NCI-H345 (cell line): ENCODE measurements at regions not wholly inside any gene's neighbourhood (a gene's known extent, or its start where the extent isn't known, plus 50 kb on each side); places are given as distances from the start of the nearest gene placed in this dataset.

Source experiments
- DNase-seq: peaks from one replicate; lab custom pipeline; 2025; lab: John Stamatoyannopoulos, UW

DNA sequence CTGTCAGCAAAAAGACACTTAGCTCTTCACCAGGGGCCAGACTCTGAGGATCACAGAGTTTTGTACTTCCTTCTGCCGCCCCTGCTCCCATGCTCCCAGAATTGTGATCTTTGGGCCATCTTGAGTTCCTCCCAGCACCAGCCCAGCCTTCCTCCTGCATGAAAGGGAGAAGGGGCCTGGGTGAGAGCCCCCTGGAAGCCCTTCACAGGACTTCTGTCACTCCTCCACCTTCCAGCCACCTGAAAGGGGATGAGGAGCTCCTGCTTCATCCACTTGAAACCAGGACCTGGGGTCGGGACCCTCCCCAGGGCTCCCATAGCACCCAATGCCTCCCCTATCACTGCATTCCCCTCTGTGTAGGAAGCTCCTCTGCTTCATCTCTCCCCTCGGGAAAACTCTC lies 174.2 kb downstream of the BUD13 start:
- DNase-seq, result no peak

DNA sequence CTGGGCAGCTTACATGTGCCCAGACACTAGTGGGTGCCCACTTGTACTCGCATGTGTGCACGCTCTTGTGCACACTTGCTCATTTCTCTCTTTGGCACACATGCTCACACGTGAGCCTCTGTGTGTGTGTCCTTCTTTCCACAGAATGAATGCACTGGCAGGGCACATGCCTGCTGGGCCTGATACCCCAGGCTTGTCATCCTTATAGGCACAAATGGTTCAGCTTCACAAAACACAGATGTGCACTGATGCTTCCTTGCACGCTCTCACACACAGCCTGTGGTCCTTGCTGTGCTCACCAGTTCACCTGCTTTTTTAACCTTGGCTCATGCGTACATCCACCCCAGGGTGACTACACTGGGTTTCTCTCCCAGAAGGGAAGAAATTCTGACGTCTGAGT lies 174.8 kb downstream of the BUD13 start:
- no peak for DNase-seq

DNA sequence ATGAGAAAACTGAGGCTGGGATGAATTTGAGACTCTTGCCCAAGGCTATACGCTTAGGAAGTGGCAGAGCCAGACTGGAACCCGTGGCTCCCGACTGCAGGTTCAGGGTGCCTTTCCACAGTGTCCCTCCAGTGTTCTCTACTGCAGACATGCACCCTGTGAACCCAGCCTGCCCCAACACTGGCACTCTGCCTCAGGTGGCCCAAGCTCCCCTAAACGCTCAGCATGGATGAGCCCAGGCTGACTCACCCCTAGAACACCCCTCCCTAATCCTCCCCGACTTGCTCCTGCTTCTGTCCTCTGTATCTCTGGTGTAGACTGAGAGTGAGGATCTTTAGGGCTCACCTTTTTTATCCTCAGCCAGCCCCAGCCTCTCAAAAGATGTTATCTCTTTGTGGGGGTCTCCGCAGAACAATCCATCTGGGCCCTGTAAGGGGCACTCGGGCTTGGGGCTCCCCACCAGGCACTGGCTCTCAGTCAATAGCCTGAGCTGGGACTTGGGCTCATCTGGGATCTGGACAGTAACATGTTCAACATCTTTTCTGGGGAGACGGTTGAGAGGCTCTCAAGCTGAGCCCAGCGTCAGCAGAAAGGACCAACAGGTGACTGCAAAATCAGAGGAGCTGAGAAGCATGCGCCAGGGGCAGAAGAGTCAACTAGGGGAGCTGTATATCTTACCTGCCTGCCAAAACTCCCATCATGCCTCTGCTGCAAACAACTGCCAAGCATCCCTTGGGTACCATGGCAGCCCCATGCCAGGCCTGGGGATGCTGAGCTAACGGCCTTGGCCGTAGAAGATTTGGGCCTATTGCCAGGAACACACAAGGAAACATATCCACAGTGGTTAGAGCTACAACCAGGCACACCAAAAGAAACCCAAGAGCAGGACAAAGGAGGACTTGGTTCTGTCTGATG lies 176.2 kb downstream of the BUD13 start:
- peak; percentile 21 for DNase-seq

DNA sequence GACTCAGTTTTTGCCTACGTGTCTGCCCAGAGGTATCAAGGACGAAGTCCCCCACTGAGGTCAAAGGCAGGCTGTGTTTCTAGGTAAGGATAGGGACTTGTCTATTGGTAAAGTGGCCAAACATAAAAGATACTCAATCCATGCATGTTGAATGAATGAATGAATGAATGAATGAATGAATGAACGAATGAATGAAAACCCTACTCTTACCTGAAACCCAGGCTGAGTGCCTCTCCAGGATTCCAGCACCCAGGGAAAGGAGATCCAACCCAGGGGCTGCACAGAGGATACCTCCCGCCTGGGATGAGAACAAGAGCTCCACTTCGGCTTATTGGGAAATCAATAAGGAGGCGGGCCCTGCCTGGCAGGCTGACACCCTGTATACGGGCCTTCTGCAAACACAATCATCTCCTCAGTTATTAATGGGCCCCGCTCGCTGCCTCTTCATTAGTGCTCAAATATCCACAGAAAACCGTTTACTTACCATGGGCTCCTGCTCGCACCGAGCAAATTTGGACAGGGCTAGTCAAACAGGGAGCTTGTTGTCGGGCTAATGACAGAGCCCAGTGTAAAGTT lies 177.4 kb downstream of the BUD13 start:
- DNase-seq, result peak; percentile 84

DNA sequence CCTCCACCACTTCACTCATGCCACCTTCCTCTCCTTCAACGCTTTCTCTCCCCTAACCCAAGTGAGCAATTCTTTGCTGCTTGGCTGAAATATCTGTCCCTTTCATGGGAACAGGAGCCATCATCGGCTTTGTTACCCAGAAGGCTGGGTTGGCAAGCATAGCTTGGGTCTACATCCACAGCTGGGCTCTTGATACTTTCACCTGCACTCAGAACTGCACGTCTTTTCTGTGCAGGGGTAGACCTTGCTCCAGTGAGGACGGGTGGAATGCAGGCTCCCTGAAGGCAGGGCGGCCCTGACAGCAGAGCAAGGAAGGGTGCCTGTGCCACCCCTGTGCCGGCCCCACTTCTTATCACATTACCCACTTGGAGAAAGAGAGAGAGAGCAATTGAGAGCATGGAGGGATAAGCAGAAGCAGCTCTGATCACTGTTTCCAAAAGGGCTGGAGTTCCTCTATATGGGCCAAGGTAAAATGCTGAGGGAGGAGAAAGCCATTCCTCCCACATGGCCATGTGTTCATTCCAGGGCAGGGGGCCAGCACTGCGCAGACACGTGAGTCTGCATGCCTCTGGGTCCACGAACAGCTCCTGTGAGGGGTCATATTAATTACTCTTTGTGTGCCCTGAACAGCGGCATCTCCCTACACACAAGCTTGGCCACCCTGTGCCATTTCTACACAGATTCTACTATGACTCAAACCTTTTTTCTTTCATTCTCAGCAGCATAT lies 181.8 kb downstream of the BUD13 start:
- no peak for DNase-seq

DNA sequence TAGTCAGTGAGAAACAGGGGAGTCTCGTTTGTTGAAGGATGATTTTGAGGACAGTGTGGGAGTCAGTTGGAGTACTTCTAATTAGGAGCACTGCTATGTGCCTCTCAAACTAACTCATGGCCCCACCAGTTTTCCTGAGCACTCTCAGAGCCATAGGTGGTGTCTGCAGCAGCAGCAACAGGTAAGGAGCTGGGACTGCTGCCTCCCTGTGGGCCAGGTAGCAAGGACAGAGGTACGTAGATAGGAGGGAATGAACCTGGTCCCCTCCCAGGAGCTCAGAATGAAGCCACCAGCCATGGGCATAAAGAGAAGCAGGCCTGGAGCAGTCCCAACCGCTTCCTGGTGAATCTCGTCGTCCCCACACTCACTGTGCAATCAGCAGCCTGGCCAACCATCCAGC lies 183.4 kb downstream of the BUD13 start:
- no peak for DNase-seq

DNA sequence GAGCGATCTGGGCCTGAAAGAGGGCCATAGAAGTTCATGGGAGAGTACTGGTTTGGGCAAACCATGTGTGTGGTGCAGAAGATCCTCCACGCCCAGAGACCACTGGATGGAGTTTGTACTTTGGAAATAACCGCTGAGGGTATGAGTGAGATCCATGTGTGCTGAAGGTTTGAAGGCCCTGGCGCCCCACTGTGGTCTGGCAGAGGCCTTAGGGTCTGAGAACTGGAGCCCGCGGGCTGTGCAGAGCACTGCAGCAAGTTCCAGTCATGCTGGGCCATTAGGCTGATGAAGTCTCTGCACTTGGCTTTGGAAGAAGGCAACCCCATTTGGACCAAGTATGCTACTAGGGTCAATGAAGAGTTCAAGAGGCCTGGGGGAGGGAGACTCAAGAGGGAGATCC lies 186.4 kb downstream of the BUD13 start:
- DNase-seq, result no peak

DNA sequence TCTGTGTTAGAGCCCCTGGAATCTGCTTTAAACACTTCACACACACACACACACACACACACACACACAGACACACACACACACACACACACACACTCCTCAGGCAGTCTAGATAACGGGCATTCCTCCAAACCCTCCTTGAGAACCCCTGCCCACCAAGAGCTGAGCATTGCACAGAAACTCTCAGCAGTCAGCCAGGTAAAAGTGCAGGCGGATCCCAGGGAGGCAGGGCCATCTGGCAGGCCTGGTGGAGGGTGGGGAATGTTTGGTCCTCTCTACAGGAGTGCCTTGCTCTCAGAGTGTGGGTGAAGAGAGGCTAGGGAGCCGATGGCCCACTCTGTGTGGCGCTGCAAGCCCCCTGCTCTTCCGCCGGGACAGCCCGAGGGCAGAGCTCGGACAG lies 190.2 kb downstream of the BUD13 start:
- DNase-seq, result peak; percentile 45

DNA sequence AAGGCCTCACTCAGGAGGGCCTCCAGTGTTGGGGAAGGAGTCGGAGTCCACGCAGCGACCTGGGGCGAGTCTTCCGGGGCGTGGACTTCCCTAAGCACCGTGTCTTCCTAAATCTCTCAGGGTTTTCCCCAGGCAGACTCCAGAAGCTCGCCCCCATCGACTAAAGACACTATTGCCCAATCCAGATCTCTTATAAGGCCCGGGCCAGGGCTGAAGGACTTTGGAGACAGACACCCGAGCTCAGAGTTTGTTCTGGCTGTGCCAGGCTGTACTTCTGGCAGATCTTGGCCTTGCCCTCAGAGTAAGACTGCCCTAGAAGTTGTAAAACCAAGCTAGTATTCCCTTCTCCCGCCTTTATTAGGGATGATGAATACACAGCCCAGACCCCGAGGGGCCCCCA lies 191.4 kb downstream of the BUD13 start:
- DNase-seq, result no peak

DNA sequence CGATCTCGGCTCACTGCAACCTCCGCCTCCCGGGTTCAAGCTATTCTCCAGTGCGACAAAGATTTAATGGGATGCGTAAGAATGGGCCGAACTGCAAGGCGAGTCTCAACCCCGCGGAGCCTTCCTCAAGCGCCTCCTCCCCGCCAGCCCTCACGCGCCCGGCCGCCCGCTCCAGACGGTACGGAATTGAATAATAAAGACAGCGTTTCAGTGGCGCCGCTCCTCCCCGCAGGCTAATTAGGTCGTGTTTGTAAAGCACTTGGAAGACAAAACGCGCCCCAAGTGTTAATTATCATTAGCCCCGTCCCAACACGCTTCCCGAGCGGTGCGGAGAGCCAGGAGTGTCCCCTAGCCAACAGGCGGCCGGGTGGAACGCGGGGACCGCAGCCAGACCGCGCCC lies 192.0 kb downstream of the BUD13 start:
- no peak for DNase-seq

DNA sequence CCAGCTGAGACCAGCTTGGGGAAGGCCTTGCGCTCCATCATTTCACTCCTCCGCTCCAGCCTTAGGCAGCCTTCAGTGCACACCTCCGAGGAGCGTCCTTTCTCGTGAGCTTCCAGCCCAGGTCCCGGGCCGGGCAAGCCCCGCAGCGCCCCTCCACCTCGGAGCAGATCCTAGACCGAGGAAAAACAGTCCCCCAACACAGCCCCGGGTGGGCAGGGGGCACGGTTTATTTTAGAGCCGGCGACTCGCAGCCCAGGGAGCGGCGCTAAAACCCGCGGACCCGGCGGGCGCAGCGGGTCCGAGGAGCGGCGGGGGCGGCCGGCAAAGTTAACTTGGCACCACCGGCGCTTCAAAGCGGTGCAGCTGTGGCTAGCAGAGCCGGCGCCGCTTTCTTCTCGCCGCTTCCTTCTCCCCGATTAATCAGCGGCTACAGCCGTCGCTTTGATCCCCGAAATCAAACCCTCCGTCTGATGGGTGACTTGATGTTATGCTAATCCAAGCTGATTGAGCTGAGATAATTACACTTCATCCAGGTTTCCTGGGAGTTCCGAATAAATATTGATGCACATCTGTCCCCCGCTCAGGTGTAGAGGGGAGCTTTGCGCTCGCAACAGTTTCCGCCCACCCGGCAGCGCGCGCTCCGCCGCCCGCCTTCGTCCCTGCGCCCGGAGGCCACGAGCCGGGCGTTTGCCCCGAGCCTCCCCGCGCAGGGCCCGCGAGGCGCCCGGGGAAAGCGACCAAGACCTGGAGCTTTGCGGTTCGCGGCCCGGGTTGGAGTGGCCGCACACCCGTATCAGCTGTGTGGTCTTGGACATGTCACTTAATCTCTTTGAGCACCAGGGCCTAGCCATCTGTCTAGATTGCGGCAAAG lies 192.7 kb downstream of the BUD13 start:
- DNase-seq, result no peak

DNA sequence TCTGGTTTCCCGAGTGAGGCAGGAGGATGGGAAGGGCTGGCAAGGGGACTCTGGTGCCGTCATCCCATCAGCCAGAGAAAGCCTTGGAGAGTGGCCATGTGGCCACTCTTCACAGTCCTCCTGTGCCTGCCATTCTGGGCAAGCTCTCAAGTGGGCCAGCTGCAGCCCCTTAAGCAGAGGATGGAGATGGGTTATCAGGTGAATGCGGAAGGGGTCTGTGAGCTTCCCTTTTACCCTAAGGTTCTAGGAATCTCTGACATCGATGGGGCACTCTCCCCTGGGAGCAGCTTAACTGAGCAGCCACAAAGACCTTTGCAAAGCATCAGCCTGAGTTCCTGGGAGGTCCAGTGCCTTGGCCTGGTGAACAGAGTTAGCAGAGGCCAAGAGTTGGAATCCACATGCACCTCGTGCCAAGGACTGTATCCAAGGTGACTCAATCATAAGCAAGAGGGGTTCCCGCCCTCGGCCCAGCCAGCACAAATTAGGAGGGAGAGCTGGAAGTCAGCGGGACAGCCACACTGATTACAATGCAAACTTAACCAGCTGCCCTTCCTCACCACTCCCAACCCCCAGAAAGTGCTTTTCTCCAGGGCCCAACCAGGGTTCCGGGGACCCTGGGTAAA lies 193.6 kb downstream of the BUD13 start:
- no peak for DNase-seq

DNA sequence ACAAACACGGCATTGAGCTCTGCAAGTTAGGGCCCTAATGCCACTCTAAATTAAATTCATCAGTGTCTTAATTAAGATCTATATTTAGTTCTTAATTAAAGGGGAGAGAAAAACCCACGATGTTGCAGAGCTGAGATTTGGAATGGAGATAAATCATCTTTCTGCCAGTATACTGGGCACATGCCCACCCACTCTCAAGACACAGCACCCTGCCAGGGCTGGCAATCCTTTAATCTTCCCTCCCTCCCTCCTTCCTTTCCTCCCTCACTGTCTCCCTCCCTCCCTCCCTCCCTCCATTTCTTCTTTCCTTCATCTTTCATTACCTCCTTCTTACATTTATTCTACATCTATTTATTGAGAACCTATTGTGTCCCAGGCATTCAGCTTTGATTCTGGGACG lies 194.8 kb downstream of the BUD13 start:
- DNase-seq, result no peak

DNA sequence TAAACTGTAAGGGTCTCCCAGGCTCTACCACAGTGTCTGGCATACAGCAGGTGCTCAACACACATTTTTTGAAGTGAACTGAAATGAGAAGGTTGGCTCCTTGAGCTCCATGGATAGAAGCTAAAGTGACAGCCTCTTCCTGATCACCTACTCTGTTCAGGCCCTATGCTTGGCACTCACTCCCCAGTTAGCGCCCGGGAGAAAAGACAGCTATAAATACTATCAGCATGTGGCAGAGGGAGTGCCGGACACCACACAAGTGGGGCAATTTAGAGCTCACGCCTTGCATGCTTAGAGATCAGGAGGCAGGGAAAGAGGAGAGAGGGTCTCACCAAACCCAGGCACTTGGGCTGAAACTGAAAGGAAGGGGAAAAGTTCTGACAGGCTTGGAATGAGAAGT lies 195.5 kb downstream of the BUD13 start:
- no peak for DNase-seq

DNA sequence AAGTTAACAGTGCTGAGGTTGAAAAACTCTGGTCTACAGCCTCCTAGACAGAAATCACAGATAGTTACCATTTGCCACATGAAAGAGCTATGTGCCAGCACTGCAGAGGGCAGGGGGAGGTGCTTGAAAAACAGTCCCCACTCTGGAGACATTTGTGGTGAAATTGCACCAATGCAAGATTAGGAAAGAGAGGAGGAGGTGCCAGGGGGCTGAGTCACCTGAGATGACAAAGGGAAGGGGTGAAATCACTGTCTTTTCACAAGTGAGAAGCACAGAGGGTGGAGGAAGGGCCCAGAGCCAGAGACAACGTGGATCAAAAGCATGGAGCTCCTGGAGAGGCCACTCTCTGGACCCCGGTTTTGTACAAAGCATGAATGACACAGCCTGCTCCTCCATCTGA lies 196.3 kb downstream of the BUD13 start:
- no peak for DNase-seq

DNA sequence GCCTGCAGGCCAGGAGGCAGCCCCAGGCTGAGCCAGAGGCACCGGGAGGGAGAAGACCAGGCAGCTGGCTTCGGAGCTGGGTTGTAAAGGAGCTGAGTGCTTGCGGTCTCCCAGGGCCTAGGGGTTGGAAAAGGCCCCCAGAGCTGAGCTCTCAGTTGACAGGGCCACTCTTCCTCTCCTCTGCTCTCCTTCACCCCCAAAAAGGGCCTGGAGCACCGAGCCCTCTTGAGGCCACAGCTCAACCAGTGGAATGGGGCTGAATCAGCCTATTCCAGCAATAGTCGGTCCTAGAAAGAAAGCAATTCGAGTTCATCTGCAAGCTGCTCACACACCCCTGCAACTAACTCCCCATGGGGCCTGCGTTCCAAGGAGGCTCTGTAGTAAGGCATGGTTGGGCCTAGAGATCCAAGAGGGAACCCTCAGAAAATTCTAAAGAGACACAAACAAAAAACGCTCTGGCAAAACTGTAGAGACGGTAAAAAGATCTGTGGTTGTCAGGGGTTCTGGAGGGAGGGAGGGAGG lies 205.0 kb downstream of the BUD13 start:
- DNase-seq, result no peak

DNA sequence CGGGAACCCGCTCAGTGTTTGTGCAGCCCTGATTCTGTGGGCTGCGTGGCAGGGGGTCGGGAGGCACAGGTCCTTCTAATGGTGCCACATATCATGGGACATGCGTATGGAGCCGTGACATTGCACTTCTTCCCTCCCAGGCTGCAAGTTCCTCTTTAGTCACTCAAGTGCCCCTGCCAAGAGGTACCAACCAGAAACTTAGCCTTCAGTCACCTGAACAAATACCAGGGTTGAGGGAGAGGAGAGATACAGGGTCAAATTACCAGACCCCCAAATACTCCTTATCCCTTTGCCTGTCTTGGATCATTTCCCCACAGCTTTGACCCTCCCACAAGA lies 209.1 kb downstream of the BUD13 start:
- no peak for DNase-seq

DNA sequence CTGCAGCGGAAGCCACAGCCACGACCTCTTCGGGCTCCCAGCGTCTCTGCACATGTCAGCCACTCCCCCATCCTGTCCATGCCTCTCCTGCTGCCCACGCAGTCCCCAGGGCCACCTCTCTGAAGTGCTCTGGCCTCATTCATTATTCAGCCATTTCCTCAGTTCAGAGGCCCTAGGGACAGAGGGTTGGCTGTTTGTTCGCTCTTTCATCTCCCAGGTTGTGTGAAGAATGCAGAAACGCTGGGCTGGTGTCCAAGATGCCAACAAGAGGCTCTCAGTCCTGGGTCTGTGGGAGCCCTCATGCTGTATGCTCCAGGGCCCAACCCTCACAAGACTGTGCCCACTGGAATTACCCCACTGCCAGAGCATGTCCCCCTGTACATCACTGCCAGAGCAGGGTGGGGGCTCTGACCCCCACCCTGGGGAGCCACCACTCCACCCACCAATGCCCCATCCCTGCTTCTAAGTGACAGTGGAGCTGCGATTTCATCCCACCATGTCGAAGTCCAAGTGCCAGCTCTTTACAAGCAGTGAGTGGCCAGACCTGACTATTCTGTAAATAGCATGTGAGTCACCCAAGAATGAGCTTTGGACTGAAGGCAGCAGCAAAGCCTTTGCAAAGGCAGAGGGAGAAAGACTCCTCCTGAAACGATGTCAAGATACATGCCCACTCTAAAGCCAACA lies 209.6 kb downstream of the BUD13 start:
- DNase-seq, result peak; percentile 15

DNA sequence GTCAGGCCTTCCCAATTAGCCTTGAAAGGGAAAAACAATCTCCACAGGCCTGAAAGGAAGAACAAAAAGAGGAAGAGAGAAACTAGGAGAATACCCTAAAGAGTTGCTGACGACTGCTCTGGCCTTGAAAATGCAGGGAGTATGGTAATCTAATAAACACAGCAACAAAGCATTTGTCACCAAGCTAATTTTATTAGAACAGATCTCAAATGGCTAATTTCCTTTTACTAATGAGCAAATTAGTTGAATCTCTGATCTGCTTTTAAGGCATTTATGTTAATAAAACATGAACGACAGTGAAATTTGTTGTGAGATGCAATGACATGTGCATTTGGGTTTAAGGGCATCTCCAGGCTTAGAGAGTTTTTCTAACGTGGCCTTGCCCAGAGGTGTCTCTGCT lies 212.2 kb downstream of the BUD13 start:
- DNase-seq, result no peak

DNA sequence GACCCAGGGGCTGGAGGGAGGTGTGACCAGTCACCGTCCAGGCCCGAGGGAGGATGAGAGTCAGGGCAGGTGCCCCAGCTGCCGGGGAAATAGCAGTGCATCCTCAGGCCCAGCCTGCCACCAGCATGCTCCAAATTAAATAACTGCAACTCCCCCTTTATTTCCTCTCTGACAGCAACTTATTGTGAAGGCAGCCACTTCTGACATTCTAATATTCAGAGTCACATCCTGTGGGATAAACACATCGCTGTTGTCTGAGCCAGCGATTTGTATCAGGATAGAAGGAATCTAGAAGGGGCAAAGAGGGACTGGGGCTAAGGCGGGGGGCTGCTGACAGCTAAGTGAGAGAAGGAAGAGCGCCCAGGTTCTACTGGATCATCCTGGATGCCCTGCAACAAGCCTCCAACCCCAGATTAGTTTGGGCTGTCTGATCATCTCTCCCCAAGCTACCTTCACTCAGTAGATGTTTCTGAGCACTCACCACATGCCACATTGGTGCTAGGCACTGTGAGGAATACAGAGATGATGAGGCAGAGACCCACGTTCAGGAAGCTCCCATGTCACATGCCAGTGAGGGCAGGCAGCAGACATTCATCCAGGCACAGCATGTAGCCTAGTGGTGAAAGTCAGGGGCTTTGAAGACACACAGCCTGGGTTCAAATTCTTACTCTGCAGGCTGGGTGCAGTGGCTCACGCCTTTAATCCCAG lies 214.1 kb downstream of the BUD13 start:
- DNase-seq, result no peak
